Effector memory CD4-positive, alpha-beta T cell (primary cell): ENCODE measurements at regions not wholly inside any gene's neighbourhood (a gene's known extent, or its start where the extent isn't known, plus 50 kb on each side); places are given as distances from the start of the nearest gene placed in this dataset.

Experiments used
- DNase-seq, 3 donors: peaks; one replicate each; pipeline ENCODE4 v3.0.0-alpha.2; 2020
- H3K27ac ChIP-seq: 2 replicates; pipeline ENCODE4 v1.7.0; 2013; ENCODE audit warnings: mild to moderate bottlenecking, low read length, moderate library complexity; ENCODE audit not compliant: insufficient read depth, poor library complexity, severe bottlenecking
- H3K27me3 ChIP-seq: replicated peaks from 2 replicates; pipeline ENCODE4 v1.7.0; 2013; ENCODE audit warnings: mild to moderate bottlenecking, low read length; ENCODE audit not compliant: insufficient read depth, control insufficient read depth, poor library complexity, severe bottlenecking
- H3K36me3 ChIP-seq: 2 replicates; pipeline ENCODE4 v1.7.0; 2013; ENCODE audit warnings: mild to moderate bottlenecking, low read length, moderate library complexity; ENCODE audit not compliant: control insufficient read depth, insufficient read depth
- H3K4me1 ChIP-seq: 2 replicates; pipeline ENCODE4 v1.7.0; 2013; ENCODE audit warnings: low read length, mild to moderate bottlenecking; ENCODE audit not compliant: control insufficient read depth, insufficient read depth, poor library complexity, severe bottlenecking
- H3K4me3 ChIP-seq: 2 replicates; pipeline ENCODE4 v1.7.0; 2013; ENCODE audit warnings: low read length, low read depth, mild to moderate bottlenecking; ENCODE audit not compliant: insufficient read depth, poor library complexity, severe bottlenecking
- H3K9me3 ChIP-seq: 2 replicates; pipeline ENCODE4 v1.7.0; 2013; ENCODE audit warnings: mild to moderate bottlenecking, low read length, moderate library complexity; ENCODE audit not compliant: control insufficient read depth

GRCh38 chr5:65085516-65085850, 316.8 kb downstream of the CWC27 start:
- no peak for DNase-seq
- Histone ChIP-seq H3K4me3 (no peak overlapping the region), H3K36me3 (no peaks in the 10 kb centered on the region), H3K27ac (no peak overlapping the region), H3K4me1 (no peaks in the 10 kb centered on the region), H3K27me3 (no peaks in the 10 kb centered on the region), H3K9me3 (no peaks in the 10 kb centered on the region)

- H3K4me1 ChIP-seq: no peaks in the 10 kb centered on the region
- H3K4me3 ChIP-seq: no peak overlapping the region
- no peak for DNase-seq
- H3K27me3 ChIP-seq: no peaks in the 10 kb centered on the region
- no peaks in the 10 kb centered on the region for H3K36me3 ChIP-seq
- no peak overlapping the region for H3K27ac ChIP-seq
- H3K9me3 ChIP-seq: no peaks in the 10 kb centered on the region
Measured at GRCh38 chr5:65086234-65086890, 317.6 kb downstream of the CWC27 start.

- Histone ChIP-seq H3K36me3 (no peaks in the 10 kb centered on the region), H3K4me1 (no peaks in the 10 kb centered on the region), H3K27ac (no peak overlapping the region), H3K27me3 (no peaks in the 10 kb centered on the region), H3K4me3 (no peak overlapping the region), H3K9me3 (no peaks in the 10 kb centered on the region)
- no peak for DNase-seq
Measured at GRCh38 chr5:65087154-65087553, 318.4 kb downstream of the CWC27 start.

GRCh38 chr5:65094279-65094678, 325.5 kb downstream of the CWC27 start:
- Histone ChIP-seq H3K27ac (no peak overlapping the region), H3K4me3 (no peak overlapping the region), H3K27me3 (no peaks in the 10 kb centered on the region), H3K4me1 (no peaks in the 10 kb centered on the region), H3K36me3 (no peaks in the 10 kb centered on the region), H3K9me3 (no peaks in the 10 kb centered on the region)
- DNase-seq: no peak

- Histone ChIP-seq H3K27ac (no peak overlapping the region), H3K9me3 (no peaks in the 10 kb centered on the region)
Measured at GRCh38 chr5:65098393-65098792, 329.7 kb downstream of the CWC27 start.

More at GRCh38 chr5:65098393-65098792, 329.7 kb downstream of the CWC27 start:
- Histone ChIP-seq H3K27me3 (no peaks in the 10 kb centered on the region), H3K4me1 (no peaks in the 10 kb centered on the region), H3K36me3 (no peaks in the 10 kb centered on the region), H3K4me3 (no peak overlapping the region)
- no peak for DNase-seq
